Endodermal cell (in vitro differentiated cells): ENCODE measurements at regions not wholly inside any gene's neighbourhood (a gene's known extent, or its start where the extent isn't known, plus 50 kb on each side); places are given as distances from the start of the nearest gene placed in this dataset.

Experiments used
- DNase-seq: peaks from one replicate; pipeline ENCODE4 v3.0.0-alpha.2; 2017
- H3K27ac ChIP-seq: 2 replicates; pipeline ENCODE4 v1.5.1; 2013; ENCODE audit warnings: mild to moderate bottlenecking, low read depth, low read length, moderate library complexity
- H3K27me3 ChIP-seq: 2 replicates; pipeline ENCODE4 v1.6.1; 2013; ENCODE audit warnings: mild to moderate bottlenecking, low read length, moderate library complexity; ENCODE audit not compliant: insufficient read depth, control insufficient read depth, poor library complexity, severe bottlenecking
- H3K36me3 ChIP-seq: 2 replicates; pipeline ENCODE4 v1.7.0; 2013; ENCODE audit warnings: mild to moderate bottlenecking, low read length, moderate library complexity; ENCODE audit not compliant: control insufficient read depth, insufficient read depth
- H3K4me1 ChIP-seq: one replicate; pipeline ENCODE4 v1.7.0; 2013; ENCODE audit warnings: low read length; ENCODE audit not compliant: control insufficient read depth, insufficient read depth
- H3K4me3 ChIP-seq: 2 replicates; pipeline ENCODE4 v1.5.1; 2013; ENCODE audit warnings: mild to moderate bottlenecking, low read length, moderate library complexity
- H3K9ac ChIP-seq: 2 replicates; pipeline ENCODE4 v1.6.1; 2013; ENCODE audit warnings: mild to moderate bottlenecking, low read length, moderate library complexity; ENCODE audit not compliant: poor library complexity, severe bottlenecking; ENCODE audit errors: extremely low read depth
- H3K9me3 ChIP-seq: 2 replicates; pipeline ENCODE4 v1.6.1; 2013; ENCODE audit warnings: mild to moderate bottlenecking, low read length, moderate library complexity; ENCODE audit not compliant: control insufficient read depth
- H3K27ac Mint-ChIP-seq: 2 replicates; pipeline ENCODE4 v1.8.0; 2020; ENCODE audit warnings: mixed read lengths
- H3K27me3 Mint-ChIP-seq: 2 replicates; pipeline ENCODE4 v1.8.0; 2021; ENCODE audit warnings: mild to moderate bottlenecking, mixed read lengths; ENCODE audit not compliant: insufficient read depth
- H3K36me3 Mint-ChIP-seq: 2 replicates; pipeline ENCODE4 v1.8.0; 2020; ENCODE audit warnings: low read depth, mixed read lengths
- H3K4me1 Mint-ChIP-seq: 2 replicates; pipeline ENCODE4 v1.8.0; 2020; ENCODE audit warnings: mixed read lengths
- H3K4me3 Mint-ChIP-seq: 2 replicates; pipeline ENCODE4 v1.8.0; 2020; ENCODE audit warnings: mild to moderate bottlenecking, moderate library complexity, mixed read lengths
- H3K9me3 Mint-ChIP-seq: 2 replicates; pipeline ENCODE4 v1.8.0; 2020; ENCODE audit warnings: mild to moderate bottlenecking, mixed read lengths
- WGBS, 2 experiments: methylation state at CpG; one replicate each; pipeline versions ENCODE4 v1.1.5 to v1.1.7; 2013; ENCODE audit warnings: missing lambda C conversion rate in 2 of 2, mixed read lengths in 1 of 2; ENCODE audit not compliant: insufficient coverage in 1 of 2, insufficient read length in 1 of 2; 5-methylcytosine and 5-hydroxymethylcytosine counted together
- TF ChIP-seq, protein P1 (sequence below): fragments of 200-600 bp; sonication (generic); conservative IDR thresholded peaks from 2 replicates; pipeline ENCODE4 v1.5.0; 2021; ENCODE audit warnings: antibody characterized with exemption, mild to moderate bottlenecking

DNA sequence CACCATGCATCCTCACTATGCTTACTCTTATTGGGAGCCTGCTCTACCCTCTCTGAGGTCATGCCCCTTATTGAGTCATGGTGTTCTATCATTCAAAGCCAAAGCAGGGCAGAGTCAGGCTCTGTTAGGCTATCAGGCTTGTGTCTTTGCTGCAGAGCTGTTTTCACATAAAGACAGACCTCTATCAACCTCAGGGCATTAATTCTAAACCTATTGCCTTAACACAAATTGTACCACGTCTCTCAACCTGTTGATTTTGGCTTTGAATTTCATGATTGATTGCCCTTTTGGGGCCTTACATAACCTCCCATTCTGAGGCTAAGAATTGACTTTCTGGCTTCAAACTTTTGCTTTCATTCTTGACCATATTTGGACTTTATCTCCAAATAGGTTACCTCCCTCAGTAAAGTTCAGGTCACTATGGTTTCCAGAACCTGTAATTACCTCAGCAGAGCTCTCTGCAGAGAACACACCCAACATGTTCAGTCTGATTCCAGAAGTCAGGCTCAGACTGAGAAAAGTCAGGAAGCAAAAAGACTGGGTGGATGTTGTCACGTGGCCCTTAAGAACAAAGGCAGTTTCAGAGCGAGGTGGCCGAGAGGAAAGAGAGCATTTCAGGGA, 221.4 kb upstream of the NANOGP8 start:
- Mint-ChIP-seq H3K4me3 (no peak overlapping the region), H3K36me3 (no peaks in the 10 kb centered on the region), H3K27ac (no peak overlapping the region), H3K9me3 (no peaks in the 10 kb centered on the region), H3K4me1 (peaks cover 16% of the 10 kb centered on the region), H3K27me3 (no peaks in the 10 kb centered on the region)
- DNase-seq, result no peak
- no peaks in the 10 kb centered on the region for H3K36me3 ChIP-seq
- no peak overlapping the region for H3K4me3 ChIP-seq
- peak overlapping the region; percentile 73 for H3K27ac ChIP-seq
- TF ChIP-seq, protein P1, sequence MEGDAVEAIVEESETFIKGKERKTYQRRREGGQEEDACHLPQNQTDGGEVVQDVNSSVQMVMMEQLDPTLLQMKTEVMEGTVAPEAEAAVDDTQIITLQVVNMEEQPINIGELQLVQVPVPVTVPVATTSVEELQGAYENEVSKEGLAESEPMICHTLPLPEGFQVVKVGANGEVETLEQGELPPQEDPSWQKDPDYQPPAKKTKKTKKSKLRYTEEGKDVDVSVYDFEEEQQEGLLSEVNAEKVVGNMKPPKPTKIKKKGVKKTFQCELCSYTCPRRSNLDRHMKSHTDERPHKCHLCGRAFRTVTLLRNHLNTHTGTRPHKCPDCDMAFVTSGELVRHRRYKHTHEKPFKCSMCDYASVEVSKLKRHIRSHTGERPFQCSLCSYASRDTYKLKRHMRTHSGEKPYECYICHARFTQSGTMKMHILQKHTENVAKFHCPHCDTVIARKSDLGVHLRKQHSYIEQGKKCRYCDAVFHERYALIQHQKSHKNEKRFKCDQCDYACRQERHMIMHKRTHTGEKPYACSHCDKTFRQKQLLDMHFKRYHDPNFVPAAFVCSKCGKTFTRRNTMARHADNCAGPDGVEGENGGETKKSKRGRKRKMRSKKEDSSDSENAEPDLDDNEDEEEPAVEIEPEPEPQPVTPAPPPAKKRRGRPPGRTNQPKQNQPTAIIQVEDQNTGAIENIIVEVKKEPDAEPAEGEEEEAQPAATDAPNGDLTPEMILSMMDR, result no peak
- 46 to 72% methylated on average over 3 to 4 of the region's 4 CpGs for WGBS, 2 experiments
- H3K9me3 ChIP-seq, result no peaks in the 10 kb centered on the region
- H3K9ac ChIP-seq, result no peak overlapping the region
- H3K27me3 ChIP-seq, result no peaks in the 10 kb centered on the region
- peaks cover 2% of the 10 kb centered on the region for H3K4me1 ChIP-seq

- Mint-ChIP-seq H3K9me3 (no peaks in the 10 kb centered on the region), H3K27me3 (no peaks in the 10 kb centered on the region), H3K27ac (no peak overlapping the region), H3K4me1 (peaks cover 16% of the 10 kb centered on the region), H3K36me3 (no peaks in the 10 kb centered on the region), H3K4me3 (no peak overlapping the region)
- no peak overlapping the region for H3K9ac ChIP-seq
- peak overlapping the region; percentile 73 for H3K27ac ChIP-seq
- no peak for DNase-seq
- no peaks in the 10 kb centered on the region for H3K27me3 ChIP-seq
- peaks cover 2% of the 10 kb centered on the region for H3K4me1 ChIP-seq
- TF ChIP-seq, protein P1, result no peak
- H3K9me3 ChIP-seq, result no peaks in the 10 kb centered on the region
- H3K36me3 ChIP-seq, result no peaks in the 10 kb centered on the region
- H3K4me3 ChIP-seq, result no peak overlapping the region
Measured at GRCh38 chr15:35305946-35306345, 220.9 kb upstream of the NANOGP8 start.

DNA sequence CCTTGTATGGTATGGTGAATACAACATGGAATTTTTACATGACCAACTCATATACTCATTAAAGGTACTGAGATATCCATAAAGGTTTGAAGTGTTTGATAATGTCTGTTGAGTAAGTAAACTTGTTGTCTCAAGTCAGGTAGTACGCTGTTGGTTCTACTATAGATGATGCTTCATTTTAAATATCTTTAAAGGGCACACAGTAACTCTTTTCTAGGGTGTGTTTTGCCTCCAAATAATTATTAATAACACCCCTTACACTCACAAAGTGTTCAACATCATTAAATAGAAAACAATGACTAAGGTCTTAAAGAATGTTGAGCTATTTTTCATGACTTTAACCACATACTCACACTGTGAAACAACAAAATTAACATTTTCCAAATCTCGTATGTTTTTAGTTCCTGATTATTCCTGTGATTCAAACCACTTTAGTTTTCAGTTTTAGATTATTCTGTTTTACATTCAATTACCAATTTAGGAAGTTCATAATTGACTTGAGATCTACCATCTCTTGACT, 220.0 kb upstream of the NANOGP8 start:
- no peak overlapping the region for H3K9ac ChIP-seq
- 100% methylated on average over 2 of the region's 2 CpGs; no CpG with 5 or more reads in 1 of the 2 experiments for WGBS, 2 experiments

More for the DNA sequence above, 220.0 kb upstream of the NANOGP8 start:
- Histone ChIP-seq H3K27ac (no peak overlapping the region), H3K4me3 (no peak overlapping the region), H3K36me3 (no peaks in the 10 kb centered on the region), H3K27me3 (no peaks in the 10 kb centered on the region), H3K4me1 (peaks cover 2% of the 10 kb centered on the region), H3K9me3 (no peaks in the 10 kb centered on the region)
- Mint-ChIP-seq H3K9me3 (no peaks in the 10 kb centered on the region), H3K4me1 (peaks cover 16% of the 10 kb centered on the region), H3K27me3 (no peaks in the 10 kb centered on the region), H3K4me3 (no peak overlapping the region), H3K36me3 (no peaks in the 10 kb centered on the region), H3K27ac (no peak overlapping the region)
- no peak for DNase-seq
- TF ChIP-seq, protein P1, result no peak
